ENCODE measurements at regions not wholly inside any gene's neighbourhood (a gene's known extent, or its start where the extent isn't known, plus 50 kb on each side); places are given as distances from the start of the nearest gene placed in this dataset.
A peak's percentile ranks its signal among the peaks of the same experiment; 100 is the strongest.

DNA sequence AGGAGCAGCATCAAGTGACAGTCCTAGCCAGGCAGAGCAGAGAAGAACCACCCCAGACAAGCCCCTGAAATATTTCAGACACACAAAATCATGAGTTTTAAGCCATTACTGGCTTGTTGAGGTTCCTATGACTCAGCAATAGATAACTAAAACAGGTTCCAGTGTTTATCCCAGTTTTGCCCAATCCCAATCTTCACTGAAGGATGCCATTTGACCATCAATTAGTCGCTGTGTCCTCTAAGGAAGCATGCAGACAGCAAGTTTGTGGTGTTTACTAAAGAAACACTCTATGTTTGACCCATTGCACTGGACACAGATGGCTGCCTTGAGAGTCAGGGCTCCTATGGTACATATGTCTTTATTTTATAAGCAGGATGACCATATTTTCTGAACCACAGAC, 186.7 kb downstream of the SYK start:
- TF ChIP-seq CTCF (IDR thresholded peaks at IDR 0.05) = no peak
- H3K4me1 ChIP-seq = no peaks in the 10 kb centered on the region
- no peaks in the 10 kb centered on the region for H3K36me3 ChIP-seq
- no peak for DNase-seq
- H3K27me3 ChIP-seq = no peaks in the 10 kb centered on the region
- H3K9me3 ChIP-seq = no peaks in the 10 kb centered on the region
- no peak overlapping the region for H3K9ac ChIP-seq (ENCODE audit: low read depth in 2 of 2, low read length in 2 of 2)
- H3K4me3 ChIP-seq = no peak overlapping the region
- intact Hi-C loops (cut with DNase I) = no loop called here
- no peak overlapping the region for H3K27ac ChIP-seq

GRCh38 chr9:90991953-90992352, 190.3 kb downstream of the SYK start:
- Histone ChIP-seq H3K27ac (no peak overlapping the region), H3K4me1 (no peaks in the 10 kb centered on the region), H3K36me3 (no peaks in the 10 kb centered on the region), H3K9me3 (no peaks in the 10 kb centered on the region), H3K4me3 (no peak overlapping the region), H3K27me3 (no peaks in the 10 kb centered on the region), H3K9ac (ENCODE audit: low read depth in 2 of 2, low read length in 2 of 2) (no peak overlapping the region)
- intact Hi-C loops (cut with DNase I) = no loop called here
- DNase-seq = no peak
- no peak for TF ChIP-seq CTCF (IDR thresholded peaks at IDR 0.05)

DNA sequence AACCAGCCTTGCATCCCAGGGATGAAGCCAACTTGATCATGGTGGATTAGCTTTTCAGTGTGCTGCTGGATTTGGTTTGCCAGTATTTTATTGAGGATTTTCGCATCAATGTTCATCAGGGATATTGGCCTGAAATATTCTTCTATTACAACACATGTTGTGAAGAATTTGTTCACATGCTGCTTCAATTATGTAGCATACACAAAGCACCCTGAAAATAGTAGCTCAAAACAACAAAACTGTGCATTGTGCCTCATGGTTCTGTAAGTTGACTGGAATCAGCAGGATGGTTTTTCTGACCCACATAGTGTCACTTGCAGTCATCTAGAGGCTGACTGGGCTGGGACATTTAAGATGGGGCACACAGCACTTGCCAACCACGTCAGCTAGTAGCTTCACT, 193.9 kb downstream of the SYK start:
- Histone ChIP-seq H3K36me3 (no peaks in the 10 kb centered on the region), H3K27ac (no peak overlapping the region), H3K9ac (ENCODE audit: low read depth in 2 of 2, low read length in 2 of 2) (no peak overlapping the region), H3K4me3 (no peak overlapping the region), H3K4me1 (no peaks in the 10 kb centered on the region), H3K27me3 (no peaks in the 10 kb centered on the region), H3K9me3 (no peaks in the 10 kb centered on the region)
- intact Hi-C loops (cut with DNase I) = no loop called here
- no peak for DNase-seq
- TF ChIP-seq CTCF (IDR thresholded peaks at IDR 0.05) = no peak

- Histone ChIP-seq H3K27me3 (no peaks in the 10 kb centered on the region), H3K36me3 (no peaks in the 10 kb centered on the region), H3K9ac (ENCODE audit: low read depth in 2 of 2, low read length in 2 of 2) (no peak overlapping the region), H3K4me1 (no peaks in the 10 kb centered on the region), H3K4me3 (no peak overlapping the region), H3K27ac (no peak overlapping the region), H3K9me3 (no peaks in the 10 kb centered on the region)
- DNase-seq = no peak
- TF ChIP-seq CTCF (IDR thresholded peaks at IDR 0.05) = no peak
- intact Hi-C loops (cut with DNase I) = no loop called here
These were observed 194.8 kb downstream of the SYK start for GRCh38 chr9:90996154-90997065.

GRCh38 chr9:90998573-90998972, 197.0 kb downstream of the SYK start:
- H3K9me3 ChIP-seq = no peaks in the 10 kb centered on the region
- no peak for TF ChIP-seq CTCF (IDR thresholded peaks at IDR 0.05)
- DNase-seq = peak; percentile 42
- H3K9ac ChIP-seq (ENCODE audit: low read depth in 2 of 2, low read length in 2 of 2) = no peak overlapping the region
- no peak overlapping the region for H3K27ac ChIP-seq
- intact Hi-C loops (cut with DNase I) = no loop called here
- H3K36me3 ChIP-seq = no peaks in the 10 kb centered on the region
- no peaks in the 10 kb centered on the region for H3K27me3 ChIP-seq
- no peak overlapping the region for H3K4me3 ChIP-seq
- no peaks in the 10 kb centered on the region for H3K4me1 ChIP-seq

All from colonic mucosa (tissue), 4 donors.